GM20000 (cell line): ENCODE measurements at regions not wholly inside any gene's neighbourhood (a gene's known extent, or its start where the extent isn't known, plus 50 kb on each side); places are given as distances from the start of the nearest gene placed in this dataset.

ENCODE experiments used
- DNase-seq: peaks from one replicate; pipeline ENCODE4 v3.0.0; 2012; ENCODE audit warnings: low spot score
- TF ChIP-seq, protein P1 (sequence below): IDR thresholded peaks from 2 replicates; pipeline ENCODE4 v1.5.1; 2012; ENCODE audit warnings: mild to moderate bottlenecking, control low read depth; ENCODE audit errors: extremely low read depth, missing control alignments

DNA sequence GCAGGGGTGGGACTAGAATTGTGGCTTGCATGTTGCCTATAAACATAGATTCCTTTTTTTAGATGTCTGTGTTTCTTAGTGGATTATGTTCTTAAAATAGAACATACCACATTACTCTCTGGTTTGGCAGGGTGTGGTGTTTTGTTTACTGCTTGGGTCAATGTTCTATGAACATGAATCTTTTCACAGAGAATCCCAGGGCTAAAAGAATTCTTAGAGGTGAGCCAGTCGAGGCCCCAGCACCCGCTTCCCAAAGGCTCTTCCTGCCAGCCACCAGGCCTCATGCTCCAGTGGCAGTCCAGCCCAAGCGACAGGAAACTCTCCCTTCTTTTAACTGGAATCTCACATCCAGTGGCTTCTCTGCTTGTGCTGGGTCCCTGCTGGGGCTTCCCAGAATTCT is 126.6 kb downstream of the C9orf152 start:
- TF ChIP-seq, protein P1, sequence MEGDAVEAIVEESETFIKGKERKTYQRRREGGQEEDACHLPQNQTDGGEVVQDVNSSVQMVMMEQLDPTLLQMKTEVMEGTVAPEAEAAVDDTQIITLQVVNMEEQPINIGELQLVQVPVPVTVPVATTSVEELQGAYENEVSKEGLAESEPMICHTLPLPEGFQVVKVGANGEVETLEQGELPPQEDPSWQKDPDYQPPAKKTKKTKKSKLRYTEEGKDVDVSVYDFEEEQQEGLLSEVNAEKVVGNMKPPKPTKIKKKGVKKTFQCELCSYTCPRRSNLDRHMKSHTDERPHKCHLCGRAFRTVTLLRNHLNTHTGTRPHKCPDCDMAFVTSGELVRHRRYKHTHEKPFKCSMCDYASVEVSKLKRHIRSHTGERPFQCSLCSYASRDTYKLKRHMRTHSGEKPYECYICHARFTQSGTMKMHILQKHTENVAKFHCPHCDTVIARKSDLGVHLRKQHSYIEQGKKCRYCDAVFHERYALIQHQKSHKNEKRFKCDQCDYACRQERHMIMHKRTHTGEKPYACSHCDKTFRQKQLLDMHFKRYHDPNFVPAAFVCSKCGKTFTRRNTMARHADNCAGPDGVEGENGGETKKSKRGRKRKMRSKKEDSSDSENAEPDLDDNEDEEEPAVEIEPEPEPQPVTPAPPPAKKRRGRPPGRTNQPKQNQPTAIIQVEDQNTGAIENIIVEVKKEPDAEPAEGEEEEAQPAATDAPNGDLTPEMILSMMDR = no peak
- no peak for DNase-seq

DNA sequence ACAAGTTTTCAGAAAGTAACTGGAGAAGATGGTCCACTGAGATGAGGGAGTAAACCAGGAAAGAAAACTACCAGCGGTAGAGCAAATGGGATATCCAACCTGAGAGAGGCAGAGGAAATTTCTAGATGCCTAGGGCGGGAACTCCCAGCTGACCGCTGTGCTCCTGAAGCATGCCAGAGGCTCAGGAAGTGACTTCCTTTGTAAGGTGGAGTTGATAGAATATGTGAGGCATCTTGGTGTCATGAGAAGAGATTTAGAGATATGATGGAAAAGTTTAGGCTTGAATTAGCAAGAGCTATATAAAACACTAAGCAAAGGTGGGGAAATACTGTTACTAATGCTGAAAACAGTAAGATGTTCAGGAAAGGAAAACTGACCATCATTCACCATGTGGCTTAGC is 124.1 kb downstream of the C9orf152 start:
- TF ChIP-seq, protein P1 = no peak
- no peak for DNase-seq

DNA sequence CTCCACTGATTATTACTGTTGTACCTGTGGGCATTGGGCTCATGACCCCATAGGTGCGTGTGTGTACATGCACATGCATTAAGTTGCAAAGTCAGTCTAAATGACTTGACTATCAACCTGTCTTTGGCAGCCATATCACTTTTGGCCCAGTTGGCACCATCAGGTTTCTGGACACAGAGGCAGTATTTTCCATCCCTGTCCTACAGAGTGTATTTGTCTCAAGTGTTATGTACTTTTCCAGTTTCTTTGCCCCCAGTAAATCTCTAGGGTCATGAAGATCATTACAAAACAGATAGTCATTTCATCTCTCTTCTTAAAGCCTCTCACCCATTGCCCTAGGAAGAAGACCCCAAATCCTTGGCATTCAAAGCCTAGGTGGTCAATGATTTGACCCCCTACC is 121.4 kb downstream of the C9orf152 start:
- no peak for DNase-seq
- TF ChIP-seq, protein P1 = no peak

DNA sequence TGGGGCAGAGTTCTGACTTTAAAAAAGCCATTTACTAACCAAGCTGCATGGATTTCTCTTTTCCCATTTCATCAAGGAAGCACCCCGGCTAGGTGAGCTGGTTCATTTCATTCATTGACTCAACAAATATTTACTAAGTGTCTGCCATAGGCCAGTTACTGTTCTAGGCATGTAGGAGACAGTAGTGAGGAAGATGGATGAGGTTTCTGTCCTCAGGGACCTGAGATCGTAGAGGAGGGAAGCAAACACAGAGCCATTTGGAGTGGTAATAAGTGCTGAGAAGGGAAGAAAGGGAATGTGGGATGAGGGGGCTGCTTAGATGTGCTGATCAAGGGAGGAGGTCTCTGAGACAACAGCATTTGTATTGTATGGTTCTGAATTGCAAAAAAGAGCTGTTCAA is 120.4 kb downstream of the C9orf152 start:
- TF ChIP-seq, protein P1 = no peak
- DNase-seq = no peak

DNA sequence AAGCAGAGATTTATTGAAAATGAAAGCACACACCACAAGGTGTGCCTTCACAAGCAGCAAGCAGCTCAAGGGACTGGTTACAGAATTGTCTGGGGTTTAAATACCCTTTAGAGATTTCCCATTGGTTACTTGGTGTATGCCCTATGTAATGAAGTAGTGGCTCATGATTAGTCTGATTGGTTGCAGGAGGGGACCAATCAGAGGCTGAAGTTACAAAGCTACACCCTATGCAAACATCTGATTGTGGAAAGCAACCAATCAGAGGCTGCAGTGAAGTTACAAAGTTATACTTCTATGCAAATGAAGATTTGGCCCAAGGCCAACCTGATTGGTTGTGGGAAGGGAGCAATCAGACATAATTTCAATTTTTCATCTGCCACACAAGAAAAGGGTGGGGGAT is 119.9 kb downstream of the C9orf152 start:
- TF ChIP-seq, protein P1 = no peak
- no peak for DNase-seq

DNA sequence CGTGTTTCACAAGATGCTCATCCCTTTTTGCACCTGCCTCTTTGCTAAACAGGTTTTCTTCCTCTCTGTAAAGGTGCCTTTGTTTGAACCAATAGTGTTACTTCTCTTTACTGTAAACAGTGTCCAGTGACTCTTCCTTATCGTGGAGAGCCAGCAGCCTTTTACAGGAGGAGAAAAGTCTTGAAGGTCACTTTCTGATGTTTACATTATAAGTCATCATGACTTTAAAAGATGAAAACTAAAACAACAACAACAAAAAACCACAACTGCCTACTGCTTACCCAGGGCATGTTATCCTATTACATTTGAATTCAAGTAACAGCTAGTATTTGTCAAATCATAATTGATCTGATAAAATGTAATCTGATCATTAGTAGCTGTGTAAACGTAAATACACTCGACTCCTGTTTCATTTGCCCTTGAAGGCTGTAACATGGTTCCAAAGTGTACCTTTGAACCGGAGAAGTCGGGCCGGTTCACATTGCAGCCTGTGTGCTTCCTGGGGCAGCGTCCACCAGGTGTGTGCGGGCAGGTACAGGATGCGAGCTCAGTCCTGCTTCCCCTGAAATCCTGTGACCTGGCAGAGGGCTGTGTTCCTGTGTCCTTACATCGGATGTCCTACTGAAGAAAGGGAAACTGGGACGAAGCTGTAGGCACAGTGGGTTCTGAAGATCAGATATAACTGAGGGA is 118.1 kb downstream of the C9orf152 start:
- no peak for DNase-seq
- TF ChIP-seq, protein P1 = no peak

DNA sequence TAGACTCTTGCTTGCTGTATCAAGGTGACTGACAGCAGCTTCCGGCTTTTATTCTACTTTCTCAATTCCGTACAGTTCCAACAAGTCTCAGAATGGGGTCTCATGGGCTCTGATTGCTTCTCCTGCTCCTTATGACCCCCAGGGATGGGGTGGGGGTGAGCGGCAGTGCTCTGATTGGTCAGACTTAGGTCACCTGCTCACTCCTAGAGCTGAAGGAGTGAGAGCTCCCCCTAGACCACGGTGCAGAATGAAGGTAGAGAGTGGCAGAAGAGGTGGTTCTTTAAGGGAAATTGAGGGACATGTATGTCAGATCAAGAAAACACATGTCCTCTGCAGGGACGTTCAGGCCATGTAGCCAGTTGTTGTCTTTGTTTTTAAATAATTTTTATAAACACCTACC is 115.2 kb downstream of the C9orf152 start:
- TF ChIP-seq, protein P1 = no peak
- no peak for DNase-seq
